Activated CD4-positive, alpha-beta T cell treated with anti-CD3 and anti-CD28 coated beads, Interleukin-2, Interleukin-6, amounts not matched to agents 100 ng/mL and 50 ng/mL, durations not matched to agents 16 hours and 8 hours (primary cell): ENCODE measurements at regions not wholly inside any gene's neighbourhood (a gene's known extent, or its start where the extent isn't known, plus 50 kb on each side); places are given as distances from the start of the nearest gene placed in this dataset.

Experiments used
- DNase-seq: peaks from one replicate; pipeline ENCODE4 v3.0.0-alpha.2; 2020

- DNase-seq, result no peak
Measured at GRCh38 chr12:42853370-42854140, 264.0 kb upstream of the PRICKLE1 start.

GRCh38 chr12:42846782-42847181 is 257.2 kb upstream of the PRICKLE1 start:
- DNase-seq, result no peak

- no peak for DNase-seq
Measured at GRCh38 chr12:42834062-42834461, 244.5 kb upstream of the PRICKLE1 start.

DNA sequence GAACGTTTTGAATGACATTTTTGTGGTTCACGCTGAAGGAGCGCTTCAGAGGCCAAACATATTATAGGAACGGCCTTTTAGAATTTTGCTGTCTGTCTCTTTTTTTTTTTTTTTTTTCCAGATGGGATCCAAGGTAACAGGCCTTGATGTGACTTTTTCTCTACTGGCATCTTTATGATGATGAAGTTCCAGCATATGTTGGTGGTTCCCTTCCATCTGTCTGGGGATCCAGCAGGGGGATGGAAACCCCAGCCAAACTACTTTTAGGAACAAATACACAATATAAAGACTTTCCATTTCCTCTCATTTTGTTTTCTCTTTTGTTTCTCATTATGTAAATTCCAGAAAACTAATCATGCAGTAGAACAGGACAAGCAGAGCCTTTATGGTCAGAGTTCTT is 239.3 kb upstream of the PRICKLE1 start:
- DNase-seq, result no peak

- DNase-seq, result no peak
Measured at GRCh38 chr12:42824327-42824726, 234.8 kb upstream of the PRICKLE1 start.

DNA sequence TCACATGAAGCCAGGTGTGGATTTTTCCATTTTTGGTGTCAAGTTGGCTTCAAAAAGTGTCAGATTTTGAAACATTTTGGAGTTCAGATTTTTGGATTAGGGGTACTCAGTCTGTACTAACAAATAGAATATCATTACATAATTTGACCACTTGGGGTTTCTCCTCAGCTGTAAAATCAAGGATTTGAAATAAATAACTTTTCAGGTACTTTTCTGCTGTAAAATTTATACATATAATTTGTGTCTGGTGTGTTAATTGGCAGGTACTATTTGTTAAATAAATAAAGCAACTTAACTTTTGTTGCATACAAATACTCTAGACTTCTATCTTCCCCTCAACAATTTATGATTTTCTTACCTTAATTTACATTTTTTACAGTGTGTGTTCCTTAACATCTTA is 234.1 kb upstream of the PRICKLE1 start:
- no peak for DNase-seq

GRCh38 chr12:42819846-42820245 is 230.3 kb upstream of the PRICKLE1 start:
- DNase-seq, result no peak

GRCh38 chr12:42815068-42815467 is 225.5 kb upstream of the PRICKLE1 start:
- no peak for DNase-seq

DNA sequence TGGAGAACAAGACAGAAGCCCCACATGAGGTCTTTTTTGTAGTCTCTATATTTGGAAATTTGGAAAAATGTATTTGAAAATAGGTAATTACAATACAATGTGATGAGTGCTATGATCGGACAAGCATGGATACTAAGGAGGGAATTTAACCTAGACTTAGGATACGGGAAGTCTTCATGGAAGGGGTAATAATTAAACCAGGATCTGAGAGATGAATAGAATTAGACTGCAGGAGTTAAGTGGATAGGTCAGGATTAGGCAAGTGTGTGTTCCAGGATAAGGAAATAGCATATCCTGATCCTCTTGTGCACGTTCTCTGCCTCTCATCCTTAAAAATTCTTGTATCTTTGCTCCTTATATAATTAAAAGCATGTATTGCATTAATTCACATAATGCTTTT is 223.3 kb upstream of the PRICKLE1 start:
- DNase-seq, result no peak

- no peak for DNase-seq
Measured at GRCh38 chr12:42812086-42812485, 222.5 kb upstream of the PRICKLE1 start.

- no peak for DNase-seq
Measured at GRCh38 chr12:42810006-42810405, 220.5 kb upstream of the PRICKLE1 start.

- DNase-seq, result no peak
Measured at GRCh38 chr12:42809226-42809625, 219.7 kb upstream of the PRICKLE1 start.

DNA sequence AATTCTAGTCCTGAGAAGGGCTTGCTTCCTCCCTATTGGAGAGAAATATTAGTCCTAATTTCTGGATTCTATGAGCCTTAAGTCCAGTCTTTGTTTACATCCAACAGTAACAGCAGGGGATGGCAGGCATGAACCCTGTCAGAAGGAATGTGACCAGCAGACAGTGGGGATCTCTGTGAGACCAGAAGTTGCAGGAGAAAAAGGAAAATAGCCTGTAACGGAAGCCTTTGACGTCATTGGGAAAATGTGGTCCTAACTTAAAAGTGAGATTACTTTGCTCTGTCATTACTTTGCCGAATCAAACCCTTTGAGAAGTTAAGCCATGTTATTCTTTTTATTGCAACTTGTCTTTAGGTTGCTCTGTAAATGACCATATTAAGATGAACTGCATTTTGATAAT is 218.2 kb upstream of the PRICKLE1 start:
- no peak for DNase-seq

DNA sequence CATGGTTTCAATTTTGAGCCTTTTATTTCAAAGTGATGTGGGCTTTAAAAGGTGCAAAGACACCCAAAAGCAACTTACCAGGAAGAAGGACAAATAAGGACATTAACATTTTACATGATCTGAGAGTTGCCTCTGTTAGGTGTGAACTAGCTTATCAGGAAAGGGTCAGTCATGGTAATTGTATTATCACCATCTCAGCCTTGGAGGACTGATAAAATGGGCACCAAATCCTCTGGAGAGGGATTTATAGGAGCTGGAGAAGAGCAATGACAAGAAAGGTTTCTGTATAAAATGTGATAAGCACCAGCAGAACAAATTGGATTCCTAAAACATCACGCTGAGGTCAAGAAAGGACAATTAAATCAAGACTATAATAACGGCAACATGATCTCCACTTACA is 217.7 kb upstream of the PRICKLE1 start:
- DNase-seq, result no peak

DNA sequence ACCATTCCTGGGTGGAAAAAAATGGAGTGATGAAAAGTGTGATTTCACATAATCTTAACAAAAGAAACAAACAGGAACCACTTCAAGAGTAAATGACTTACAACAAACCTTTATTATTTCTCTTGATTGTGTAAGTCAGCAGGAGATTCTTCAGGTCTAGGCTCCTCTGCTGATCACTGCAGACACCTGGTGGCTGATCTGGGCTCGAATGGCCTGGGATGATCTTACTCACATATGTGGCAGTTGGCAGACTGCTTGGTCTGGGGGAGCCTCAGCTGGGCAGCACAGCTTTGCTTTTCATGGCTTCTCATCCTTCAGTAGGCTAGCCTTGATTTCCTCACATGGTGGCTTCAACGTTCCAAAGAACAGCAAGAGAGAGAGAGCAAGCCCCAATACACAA is 215.4 kb upstream of the PRICKLE1 start:
- DNase-seq, result no peak

DNA sequence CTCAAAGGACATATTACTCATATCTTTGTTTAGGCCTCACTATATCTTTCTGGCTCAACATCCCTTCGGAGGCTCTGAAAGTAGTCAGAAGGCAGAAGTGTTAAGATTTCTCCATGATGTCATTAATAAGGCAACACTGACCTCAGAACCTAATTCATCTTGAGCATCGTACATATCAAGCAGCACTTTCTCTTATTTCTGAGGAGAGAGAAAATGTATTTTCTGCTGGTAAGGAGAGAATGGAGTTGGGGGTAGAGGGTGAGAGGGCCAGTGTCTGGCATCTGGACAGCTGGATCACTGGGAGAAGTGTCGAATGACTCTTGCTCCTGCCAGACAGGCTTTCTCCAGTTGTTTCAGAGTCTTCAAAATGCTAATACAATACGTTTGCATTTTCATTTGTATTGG is 213.2 kb upstream of the PRICKLE1 start:
- DNase-seq, result no peak

DNA sequence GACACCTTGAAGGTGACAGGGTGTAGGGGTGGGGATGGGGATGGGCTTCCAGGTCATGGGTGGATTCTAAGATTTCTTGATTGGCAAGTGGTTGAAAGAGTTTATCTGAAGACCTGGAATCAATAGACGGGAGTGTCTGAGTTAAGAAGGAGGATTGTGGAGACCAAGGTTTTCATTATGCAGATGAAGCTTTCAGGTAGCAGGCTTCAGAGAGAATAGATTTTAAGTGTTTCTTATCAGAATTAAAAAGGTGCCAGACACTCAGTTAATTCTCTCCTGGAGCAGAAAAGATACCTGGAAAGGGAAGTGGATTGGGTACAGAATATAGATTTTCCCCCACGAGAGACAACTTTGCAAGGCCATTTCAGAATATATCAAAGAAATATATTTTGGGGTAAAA is 211.7 kb upstream of the PRICKLE1 start:
- no peak for DNase-seq

GRCh38 chr12:42799966-42800365 is 210.4 kb upstream of the PRICKLE1 start:
- DNase-seq, result no peak

DNA sequence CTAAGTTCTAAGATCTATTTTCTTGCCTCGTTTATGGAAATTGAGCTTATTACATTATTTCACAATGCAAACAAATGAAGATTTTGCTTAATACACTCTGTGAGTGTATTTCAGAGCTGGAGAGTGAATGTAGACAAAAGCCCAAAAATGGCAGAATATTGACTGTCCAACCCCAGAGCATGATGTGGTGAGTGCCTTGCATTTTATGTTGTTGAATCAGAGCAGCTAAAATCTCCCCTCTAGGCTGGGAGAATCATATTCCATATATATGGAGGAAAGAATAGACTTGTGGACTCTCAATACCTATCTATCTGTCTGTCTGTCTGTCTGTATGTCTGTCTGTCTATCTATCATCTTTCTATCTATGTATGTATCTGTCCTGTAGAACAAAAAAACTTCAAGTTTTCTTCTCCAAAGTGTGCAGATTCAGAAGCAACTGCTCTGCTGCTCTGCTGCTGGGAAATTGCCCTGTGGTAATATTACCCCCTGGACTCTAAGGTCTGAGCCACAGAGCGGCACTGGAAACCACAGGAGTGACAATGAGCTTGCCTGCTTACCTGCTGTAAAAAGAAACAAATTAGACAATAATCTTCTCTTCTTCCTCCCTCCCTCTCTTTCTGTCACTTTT is 209.4 kb upstream of the PRICKLE1 start:
- no peak for DNase-seq

GRCh38 chr12:42794806-42795205 is 205.3 kb upstream of the PRICKLE1 start:
- DNase-seq, result no peak

DNA sequence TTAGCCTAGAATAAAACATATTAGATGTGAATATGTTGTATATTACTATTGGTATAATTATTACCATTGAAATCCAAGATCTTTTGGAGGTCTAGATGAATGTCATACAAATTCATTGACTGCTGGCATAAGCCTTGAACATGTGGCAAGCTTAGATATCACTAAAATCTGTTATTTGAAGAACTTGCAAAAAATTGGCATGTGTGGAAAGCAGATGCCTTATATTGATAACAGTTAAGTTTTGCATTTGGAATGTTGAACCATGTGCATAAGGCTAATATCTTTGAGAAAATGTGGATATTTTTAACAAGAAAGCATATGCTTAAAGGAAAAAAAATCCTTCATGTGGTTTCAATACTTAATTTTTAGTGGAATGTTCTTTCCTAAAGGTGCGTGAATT is 203.6 kb upstream of the PRICKLE1 start:
- no peak for DNase-seq

GRCh38 chr12:42792265-42792664 is 202.7 kb upstream of the PRICKLE1 start:
- no peak for DNase-seq

GRCh38 chr12:42791399-42791798 is 201.9 kb upstream of the PRICKLE1 start:
- no peak for DNase-seq

DNA sequence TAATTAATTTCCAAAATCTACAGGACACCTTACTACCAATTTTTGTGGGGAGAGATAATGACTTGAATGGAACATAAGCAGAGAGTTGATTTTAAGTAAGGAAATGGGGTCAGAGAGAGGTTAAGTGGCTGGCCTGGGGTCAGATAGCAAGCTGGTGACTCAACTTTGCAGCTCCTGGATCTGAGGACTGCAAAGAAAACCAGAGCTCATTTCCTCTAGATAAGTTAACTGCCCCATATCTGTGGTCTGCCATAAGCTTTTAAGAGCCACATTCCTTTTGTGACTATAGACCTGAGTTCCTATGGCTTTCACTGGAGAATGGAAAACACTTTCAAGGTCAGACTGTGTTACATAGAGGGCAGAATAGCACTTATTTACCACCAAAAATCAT is 201.2 kb upstream of the PRICKLE1 start:
- no peak for DNase-seq
